ENCODE measurements at regions not wholly inside any gene's neighbourhood (a gene's known extent, or its start where the extent isn't known, plus 50 kb on each side); places are given as distances from the start of the nearest gene placed in this dataset.

DNA sequence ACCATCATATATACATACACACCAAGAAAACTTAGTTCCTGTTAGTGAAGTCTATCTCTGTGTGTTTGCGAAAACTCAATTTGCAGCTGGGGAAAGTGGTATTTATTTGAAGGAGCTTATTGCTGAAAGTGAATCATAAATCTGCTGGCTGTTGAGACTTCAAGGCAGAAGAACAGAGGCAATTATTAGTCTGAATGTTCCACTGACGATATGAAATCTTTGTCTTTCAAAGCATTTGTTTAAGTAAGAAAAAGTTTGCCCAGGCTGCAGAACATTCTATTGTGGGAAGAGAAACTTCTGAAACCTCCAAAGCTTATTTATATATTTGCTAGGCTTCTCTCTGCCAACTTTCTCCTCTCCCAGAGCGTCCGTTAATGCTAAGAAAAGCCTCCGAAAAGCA lies 255.7 kb upstream of the TMPO start:
- TF ChIP-seq, protein P1, sequence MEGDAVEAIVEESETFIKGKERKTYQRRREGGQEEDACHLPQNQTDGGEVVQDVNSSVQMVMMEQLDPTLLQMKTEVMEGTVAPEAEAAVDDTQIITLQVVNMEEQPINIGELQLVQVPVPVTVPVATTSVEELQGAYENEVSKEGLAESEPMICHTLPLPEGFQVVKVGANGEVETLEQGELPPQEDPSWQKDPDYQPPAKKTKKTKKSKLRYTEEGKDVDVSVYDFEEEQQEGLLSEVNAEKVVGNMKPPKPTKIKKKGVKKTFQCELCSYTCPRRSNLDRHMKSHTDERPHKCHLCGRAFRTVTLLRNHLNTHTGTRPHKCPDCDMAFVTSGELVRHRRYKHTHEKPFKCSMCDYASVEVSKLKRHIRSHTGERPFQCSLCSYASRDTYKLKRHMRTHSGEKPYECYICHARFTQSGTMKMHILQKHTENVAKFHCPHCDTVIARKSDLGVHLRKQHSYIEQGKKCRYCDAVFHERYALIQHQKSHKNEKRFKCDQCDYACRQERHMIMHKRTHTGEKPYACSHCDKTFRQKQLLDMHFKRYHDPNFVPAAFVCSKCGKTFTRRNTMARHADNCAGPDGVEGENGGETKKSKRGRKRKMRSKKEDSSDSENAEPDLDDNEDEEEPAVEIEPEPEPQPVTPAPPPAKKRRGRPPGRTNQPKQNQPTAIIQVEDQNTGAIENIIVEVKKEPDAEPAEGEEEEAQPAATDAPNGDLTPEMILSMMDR (IDR thresholded peaks at IDR 0.05): no peak
- no peak for TF ChIP-seq POLR2A (IDR thresholded peaks at IDR 0.05)

All from Peyer's patch (tissue), 4 donors.